ENCODE measurements at regions not wholly inside any gene's neighbourhood (a gene's known extent, or its start where the extent isn't known, plus 50 kb on each side); places are given as distances from the start of the nearest gene placed in this dataset.

GRCh38 chr5:4765411-4765810 is 374.7 kb upstream of the ADAMTS16 start:
- intact Hi-C loops (cut with DNase I), result no loop called here

GRCh38 chr5:4766101-4766500 is 374.0 kb upstream of the ADAMTS16 start:
- H3K27me3 ChIP-seq, result no peaks in the 10 kb centered on the region
- intact Hi-C loops (cut with DNase I), result no loop called here
- no peak overlapping the region for H3K4me3 ChIP-seq
- no peaks in the 10 kb centered on the region for H3K9me3 ChIP-seq
- 62% methylated on average over 1 of the region's 1 CpG for WGBS (ENCODE audit: insufficient coverage, low coverage, low lambda C conversion rate, missing lambda C conversion rate)
- ATAC-seq, result no peak
- H3K27ac ChIP-seq, result no peak overlapping the region
- DNase-seq, result no peak
- H3K4me1 ChIP-seq, result no peaks in the 10 kb centered on the region
- H3K36me3 ChIP-seq, result no peaks in the 10 kb centered on the region
- no peak for TF ChIP-seq POLR2A (IDR thresholded peaks at IDR 0.05)
- no peak for TF ChIP-seq CTCF (IDR thresholded peaks at IDR 0.05)

More at GRCh38 chr5:4765411-4765810, 374.7 kb upstream of the ADAMTS16 start:
- H3K9me3 ChIP-seq, result no peaks in the 10 kb centered on the region
- ATAC-seq (no peak), DNase-seq (no peak)
- H3K4me1 ChIP-seq, result no peaks in the 10 kb centered on the region
- no peak overlapping the region for H3K4me3 ChIP-seq
- no peak overlapping the region for H3K27ac ChIP-seq
- H3K36me3 ChIP-seq, result no peaks in the 10 kb centered on the region
- 73% methylated on average over 2 of the region's 2 CpGs for WGBS (ENCODE audit: insufficient coverage, low coverage, low lambda C conversion rate, missing lambda C conversion rate)
- H3K27me3 ChIP-seq, result no peaks in the 10 kb centered on the region
- no peak for TF ChIP-seq CTCF (IDR thresholded peaks at IDR 0.05)
- TF ChIP-seq POLR2A (IDR thresholded peaks at IDR 0.05), result no peak

GRCh38 chr5:4772591-4772990 is 367.5 kb upstream of the ADAMTS16 start:
- intact Hi-C loops (cut with DNase I), result no loop called here
- no peak overlapping the region for H3K4me3 ChIP-seq
- ATAC-seq, result no peak

GRCh38 chr5:4773827-4774317 is 366.3 kb upstream of the ADAMTS16 start:
- Histone ChIP-seq H3K4me3 (no peak overlapping the region), H3K27me3 (no peaks in the 10 kb centered on the region), H3K27ac (no peak overlapping the region), H3K4me1 (no peaks in the 10 kb centered on the region), H3K9me3 (no peaks in the 10 kb centered on the region), H3K36me3 (no peaks in the 10 kb centered on the region)
- no peak for TF ChIP-seq CTCF (IDR thresholded peaks at IDR 0.05)
- TF ChIP-seq POLR2A (IDR thresholded peaks at IDR 0.05), result no peak
- DNase-seq (no peak), ATAC-seq (no peak)
- intact Hi-C loops (cut with DNase I), result no loop called here
- WGBS (ENCODE audit: insufficient coverage, low coverage, low lambda C conversion rate, missing lambda C conversion rate), result 40% methylated on average over 1 of the region's 1 CpG

More at GRCh38 chr5:4772591-4772990, 367.5 kb upstream of the ADAMTS16 start:
- H3K9me3 ChIP-seq, result no peaks in the 10 kb centered on the region
- no peaks in the 10 kb centered on the region for H3K27me3 ChIP-seq
- no peak for TF ChIP-seq CTCF (IDR thresholded peaks at IDR 0.05)
- no peak for TF ChIP-seq POLR2A (IDR thresholded peaks at IDR 0.05)
- no peak overlapping the region for H3K27ac ChIP-seq
- WGBS (ENCODE audit: insufficient coverage, low coverage, low lambda C conversion rate, missing lambda C conversion rate), result 77% methylated on average over 1 of the region's 1 CpG
- no peaks in the 10 kb centered on the region for H3K4me1 ChIP-seq
- H3K36me3 ChIP-seq, result no peaks in the 10 kb centered on the region
- DNase-seq, result no peak

- H3K36me3 ChIP-seq, result no peaks in the 10 kb centered on the region
These were observed 362.7 kb upstream of the ADAMTS16 start for GRCh38 chr5:4777435-4777834.

More at GRCh38 chr5:4777435-4777834, 362.7 kb upstream of the ADAMTS16 start:
- no peaks in the 10 kb centered on the region for H3K27me3 ChIP-seq
- no peak overlapping the region for H3K27ac ChIP-seq
- no peaks in the 10 kb centered on the region for H3K9me3 ChIP-seq
- WGBS (ENCODE audit: insufficient coverage, low coverage, low lambda C conversion rate, missing lambda C conversion rate), result 64% methylated on average over 4 of the region's 4 CpGs
- no peak for DNase-seq
- H3K4me3 ChIP-seq, result no peak overlapping the region
- ATAC-seq, result no peak
- no peaks in the 10 kb centered on the region for H3K4me1 ChIP-seq
- intact Hi-C loops (cut with DNase I), result no loop called here
- no peak for TF ChIP-seq POLR2A (IDR thresholded peaks at IDR 0.05)
- no peak for TF ChIP-seq CTCF (IDR thresholded peaks at IDR 0.05)
